BE2C (cell line): ENCODE measurements at regions not wholly inside any gene's neighbourhood (a gene's known extent, or its start where the extent isn't known, plus 50 kb on each side); places are given as distances from the start of the nearest gene placed in this dataset.

Experiments used
- DNase-seq: peaks from one replicate; pipeline ENCODE4 v3.0.0-alpha.2; 2020
- H3K27me3 ChIP-seq: fragments of 250-450 bp; sonication (Bioruptor Pico); 2 replicates; pipeline ENCODE4 v1.5.1; 2020; ENCODE audit warnings: mild to moderate bottlenecking
- H3K36me3 ChIP-seq: fragments of 250-450 bp; sonication (Bioruptor Pico); 2 replicates; pipeline ENCODE4 v1.5.1; 2020; ENCODE audit warnings: mild to moderate bottlenecking
- H3K4me1 ChIP-seq: fragments of 250-450 bp; sonication (Bioruptor Pico); 2 replicates; pipeline ENCODE4 v1.5.1; 2020
- H3K4me3 ChIP-seq: 2 replicates; pipeline ENCODE4 v1.5.1; 2011; ENCODE audit warnings: low read depth, low read length
- H3K9me3 ChIP-seq: fragments of 250-450 bp; sonication (Bioruptor Pico); 2 replicates; pipeline ENCODE4 v1.5.1; 2020
- CTCF ChIP-seq: IDR thresholded peaks from 2 replicates; pipeline ENCODE4 v1.5.1; 2012; ENCODE audit warnings: mild to moderate bottlenecking, low read depth, low read length

- H3K27me3 ChIP-seq = no peaks in the 10 kb centered on the region; the same call in 1 of the 2 replicates
- TF ChIP-seq CTCF = no peak
- H3K9me3 ChIP-seq = no peaks in the 10 kb centered on the region
- H3K36me3 ChIP-seq = no peaks in the 10 kb centered on the region
- no peak for DNase-seq
- H3K4me1 ChIP-seq = peaks cover 7% of the 10 kb centered on the region
- H3K4me3 ChIP-seq = no peak overlapping the region
These were observed 95.9 kb upstream of the ATP11B start for GRCh38 chr3:182697345-182697919.

GRCh38 chr3:182698078-182698477 is 95.2 kb upstream of the ATP11B start:
- H3K9me3 ChIP-seq = no peaks in the 10 kb centered on the region
- no peak for DNase-seq
- TF ChIP-seq CTCF = no peak
- no peak overlapping the region for H3K4me3 ChIP-seq
- H3K4me1 ChIP-seq = peaks cover 7% of the 10 kb centered on the region
- H3K27me3 ChIP-seq = no peaks in the 10 kb centered on the region; the same call in 1 of the 2 replicates
- H3K36me3 ChIP-seq = no peaks in the 10 kb centered on the region

- DNase-seq = no peak
- TF ChIP-seq CTCF = no peak
- H3K4me3 ChIP-seq = no peak overlapping the region
- peaks cover 7% of the 10 kb centered on the region for H3K4me1 ChIP-seq
- no peaks in the 10 kb centered on the region; the same call in 1 of the 2 replicates for H3K27me3 ChIP-seq
- no peaks in the 10 kb centered on the region for H3K36me3 ChIP-seq
- no peaks in the 10 kb centered on the region for H3K9me3 ChIP-seq
These were observed 93.6 kb upstream of the ATP11B start for GRCh38 chr3:182699550-182700170.

- no peak for DNase-seq
- H3K4me1 ChIP-seq = peaks cover 6% of the 10 kb centered on the region
These were observed 91.1 kb upstream of the ATP11B start for GRCh38 chr3:182702216-182702615.

GRCh38 chr3:182703233-182703632 is 90.1 kb upstream of the ATP11B start:
- H3K4me1 ChIP-seq = no peaks in the 10 kb centered on the region
- TF ChIP-seq CTCF = no peak
- no peaks in the 10 kb centered on the region for H3K36me3 ChIP-seq
- H3K9me3 ChIP-seq = no peaks in the 10 kb centered on the region
- no peaks in the 10 kb centered on the region for H3K27me3 ChIP-seq
- DNase-seq = no peak
- H3K4me3 ChIP-seq = no peak overlapping the region

More at GRCh38 chr3:182702216-182702615, 91.1 kb upstream of the ATP11B start:
- TF ChIP-seq CTCF = no peak
- Histone ChIP-seq H3K4me3 (no peak overlapping the region), H3K36me3 (no peaks in the 10 kb centered on the region), H3K27me3 (no peaks in the 10 kb centered on the region; the same call in 1 of the 2 replicates), H3K9me3 (no peaks in the 10 kb centered on the region)

- H3K9me3 ChIP-seq = no peaks in the 10 kb centered on the region
- H3K4me1 ChIP-seq = no peaks in the 10 kb centered on the region
- H3K27me3 ChIP-seq = no peaks in the 10 kb centered on the region
- no peak for DNase-seq
- H3K4me3 ChIP-seq = no peak overlapping the region
- TF ChIP-seq CTCF = no peak
- no peaks in the 10 kb centered on the region for H3K36me3 ChIP-seq
These were observed 88.4 kb upstream of the ATP11B start for GRCh38 chr3:182704926-182705325.
